SK-N-SH treated with all-trans-retinoic acid at 6 μM for 48 hours (cell line): ENCODE measurements at regions not wholly inside any gene's neighbourhood (a gene's known extent, or its start where the extent isn't known, plus 50 kb on each side); places are given as distances from the start of the nearest gene placed in this dataset.

ENCODE experiments used
- ATAC-seq: fragments of 200-7000 bp; cut with Tn5 transposase; 3 replicates; pipeline ENCODE4 v1.9.1; 2020; ENCODE audit warnings: mild to moderate bottlenecking, moderate library complexity
- BACH2 ChIP-seq: fragments of 250-450 bp; sonication (Bioruptor Pico); IDR thresholded peaks from 2 replicates; pipeline ENCODE4 v1.9.0; 2021; ENCODE audit warnings: mild to moderate bottlenecking, borderline replicate concordance
- CREB5 ChIP-seq: fragments of 250-450 bp; sonication (Bioruptor Pico); IDR thresholded peaks from 2 replicates; pipeline ENCODE4 v1.5.1; 2020; ENCODE audit warnings: low read depth, mild to moderate bottlenecking, moderate library complexity
- CSDC2 ChIP-seq: fragments of 250-450 bp; sonication (Bioruptor Pico); IDR thresholded peaks from 2 replicates; pipeline ENCODE4 v1.5.0; 2020; ENCODE audit warnings: mild to moderate bottlenecking, moderate library complexity
- CSRNP3 ChIP-seq: fragments of 250-450 bp; sonication (Bioruptor Pico); IDR thresholded peaks from 2 replicates; pipeline ENCODE4 v1.5.1; 2021; ENCODE audit warnings: mild to moderate bottlenecking, moderate library complexity
- ESRRG ChIP-seq: fragments of 250-450 bp; sonication (Bioruptor Pico); IDR thresholded peaks from 2 replicates; pipeline ENCODE4 v1.6.1; 2021; ENCODE audit warnings: mild to moderate bottlenecking
- ISL1 ChIP-seq: fragments of 250-450 bp; sonication (Bioruptor Pico); IDR thresholded peaks from 2 replicates; pipeline ENCODE4 v2.1.2; 2022; ENCODE audit warnings: mild to moderate bottlenecking, moderate library complexity
- OSR1 ChIP-seq: fragments of 250-450 bp; sonication (Bioruptor Pico); IDR thresholded peaks from 2 replicates; pipeline ENCODE4 v1.8.0; 2022; ENCODE audit warnings: moderate library complexity, mild to moderate bottlenecking, inconsistent platforms
- POU6F1 ChIP-seq: fragments of 250-450 bp; sonication (Bioruptor Pico); IDR thresholded peaks from 2 replicates; pipeline ENCODE4 v1.8.0; 2021; ENCODE audit warnings: low read depth, mild to moderate bottlenecking, moderate library complexity, borderline replicate concordance
- PPARA ChIP-seq: fragments of 250-450 bp; sonication (Bioruptor Pico); IDR thresholded peaks from 2 replicates; pipeline ENCODE4 v1.5.0; 2020; ENCODE audit warnings: mild to moderate bottlenecking, borderline replicate concordance
- RARB ChIP-seq: fragments of 250-450 bp; sonication (Bioruptor Pico); IDR thresholded peaks from 2 replicates; pipeline ENCODE4 v1.8.0; 2021; ENCODE audit warnings: mild to moderate bottlenecking, moderate library complexity
- SNAI2 ChIP-seq: fragments of 250-450 bp; sonication (Bioruptor Pico); IDR thresholded peaks from 2 replicates; pipeline ENCODE4 v1.5.0; 2020; ENCODE audit warnings: mild to moderate bottlenecking, moderate library complexity
- TCF4 ChIP-seq: fragments of 250-450 bp; sonication (Bioruptor Pico); IDR thresholded peaks from 2 replicates; pipeline ENCODE4 v1.8.0; 2021; ENCODE audit warnings: mild to moderate bottlenecking, moderate library complexity, borderline replicate concordance
- TOX ChIP-seq: fragments of 250-450 bp; sonication (Bioruptor Pico); IDR thresholded peaks from 2 replicates; pipeline ENCODE4 v1.8.0; 2021; ENCODE audit warnings: mild to moderate bottlenecking, moderate library complexity, borderline replicate concordance
- TSHZ2 ChIP-seq: fragments of 250-450 bp; sonication (Bioruptor Pico); IDR thresholded peaks from 2 replicates; pipeline ENCODE4 v1.5.0; 2020; ENCODE audit warnings: mild to moderate bottlenecking, moderate library complexity
- ZC3H10 ChIP-seq: fragments of 250-450 bp; sonication (Bioruptor Pico); IDR thresholded peaks from 2 replicates; pipeline ENCODE4 v1.5.1; 2021; ENCODE audit warnings: mild to moderate bottlenecking, moderate library complexity
- ZFP3 ChIP-seq: fragments of 250-450 bp; sonication (Bioruptor Pico); IDR thresholded peaks from 2 replicates; pipeline ENCODE4 v1.5.0; 2020; ENCODE audit warnings: mild to moderate bottlenecking, moderate library complexity
- ZFP30 ChIP-seq: fragments of 450-650 bp; formaldehyde crosslinking; IDR thresholded peaks from 2 replicates; pipeline ENCODE4 v1.5.0; 2022; ENCODE audit warnings: mild to moderate bottlenecking, moderate library complexity
- ZNF565 ChIP-seq: fragments of 450-650 bp; formaldehyde crosslinking; conservative IDR thresholded peaks from 2 replicates; pipeline ENCODE4 v1.5.0; 2020; ENCODE audit warnings: low read depth, mild to moderate bottlenecking, moderate library complexity
- ZNF70 ChIP-seq: fragments of 450-650 bp; formaldehyde crosslinking; IDR thresholded peaks from 2 replicates; pipeline ENCODE4 v1.5.0; 2020; ENCODE audit warnings: mild to moderate bottlenecking, moderate library complexity

GRCh38 chrX:45485719-45486118, 285.0 kb upstream of the DIPK2B start:
- TF ChIP-seq ZFP3 (CRISPR knock-in tag) = no peak
- no peak for TF ChIP-seq ZC3H10
- TF ChIP-seq POU6F1 = no peak
- no peak for TF ChIP-seq OSR1 (CRISPR knock-in tag)
- no peak for TF ChIP-seq TCF4 (CRISPR knock-in tag)
- no peak for TF ChIP-seq PPARA (CRISPR knock-in tag)
- no peak for TF ChIP-seq TOX
- no peak for TF ChIP-seq ZFP30 (CRISPR knock-in tag)
- TF ChIP-seq CREB5 (CRISPR knock-in tag) = no peak
- no peak for TF ChIP-seq ZNF565 (CRISPR knock-in tag)
- no peak for TF ChIP-seq ISL1 (CRISPR knock-in tag)
- no peak for TF ChIP-seq TSHZ2 (CRISPR knock-in tag)
- no peak for TF ChIP-seq ESRRG (CRISPR knock-in tag)
- no peak for TF ChIP-seq CSRNP3 (CRISPR knock-in tag)
- TF ChIP-seq CSDC2 = no peak
- TF ChIP-seq RARB (CRISPR knock-in tag) = no peak
- TF ChIP-seq ZNF70 (CRISPR knock-in tag) = no peak
- ATAC-seq = no peak

- ATAC-seq = peak; percentile 85
- TF ChIP-seq TSHZ2 (CRISPR knock-in tag) = no peak
Observed at GRCh38 chrX:45479835-45480422, 279.3 kb upstream of the DIPK2B start.

- peak; percentile 92 for ATAC-seq
- TF ChIP-seq CREB5 (CRISPR knock-in tag) = no peak
- TF ChIP-seq ZNF70 (CRISPR knock-in tag) = no peak
- TF ChIP-seq TSHZ2 (CRISPR knock-in tag) = no peak
- no peak for TF ChIP-seq ZFP3 (CRISPR knock-in tag)
- no peak for TF ChIP-seq BACH2 (CRISPR knock-in tag)
- no peak for TF ChIP-seq SNAI2 (CRISPR knock-in tag)
- no peak for TF ChIP-seq CSDC2
- TF ChIP-seq OSR1 (CRISPR knock-in tag) = no peak
- TF ChIP-seq ZFP30 (CRISPR knock-in tag) = no peak
- no peak for TF ChIP-seq POU6F1
Observed at GRCh38 chrX:45479196-45479834, 278.6 kb upstream of the DIPK2B start.
